HFF-Myc (cell line): ENCODE measurements at regions not wholly inside any gene's neighbourhood (a gene's known extent, or its start where the extent isn't known, plus 50 kb on each side); places are given as distances from the start of the nearest gene placed in this dataset.
"Not testable (repeated sequence)": the region's sequence is repeated elsewhere in the genome, so short reads cannot be mapped to it uniquely, and the experiment has no call there.

Experiments used
- DNase-seq: peaks from one replicate; pipeline ENCODE4 v3.0.0-alpha.2; 2011; ENCODE audit warnings: low read depth; ENCODE audit errors: extremely low read depth
- H3K4me3 ChIP-seq: replicated peaks from 2 replicates; pipeline ENCODE4 v1.5.1; 2011; ENCODE audit warnings: low read depth, mild to moderate bottlenecking, control low read depth, low read length
- TF ChIP-seq, protein P1 (sequence below): IDR thresholded peaks from 2 replicates; pipeline ENCODE4 v1.5.1; 2012; ENCODE audit warnings: mild to moderate bottlenecking, low read depth, low read length, control low read depth; ENCODE audit errors: missing control alignments

DNA sequence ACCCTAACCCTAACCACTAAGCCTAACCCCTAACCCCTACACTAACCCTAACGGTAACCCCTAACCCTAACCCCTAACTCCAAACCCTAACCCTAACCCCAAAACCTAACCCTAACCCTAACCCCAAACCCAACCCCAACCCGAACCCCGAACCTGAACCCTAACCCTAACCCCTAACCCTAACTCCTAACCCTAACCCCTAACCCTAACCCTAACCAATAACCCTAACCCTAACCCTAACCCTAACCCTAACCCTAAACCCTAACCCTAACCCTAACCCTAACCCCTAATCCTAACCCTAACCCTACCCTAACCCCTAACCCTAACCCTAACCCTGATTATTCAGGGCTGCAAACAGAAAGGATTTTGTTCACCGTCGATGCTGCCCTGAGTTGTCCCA lies 144.6 kb upstream of the DUSP22 start:
- not testable (repeated sequence) for H3K4me3 ChIP-seq, DNase-seq

DNA sequence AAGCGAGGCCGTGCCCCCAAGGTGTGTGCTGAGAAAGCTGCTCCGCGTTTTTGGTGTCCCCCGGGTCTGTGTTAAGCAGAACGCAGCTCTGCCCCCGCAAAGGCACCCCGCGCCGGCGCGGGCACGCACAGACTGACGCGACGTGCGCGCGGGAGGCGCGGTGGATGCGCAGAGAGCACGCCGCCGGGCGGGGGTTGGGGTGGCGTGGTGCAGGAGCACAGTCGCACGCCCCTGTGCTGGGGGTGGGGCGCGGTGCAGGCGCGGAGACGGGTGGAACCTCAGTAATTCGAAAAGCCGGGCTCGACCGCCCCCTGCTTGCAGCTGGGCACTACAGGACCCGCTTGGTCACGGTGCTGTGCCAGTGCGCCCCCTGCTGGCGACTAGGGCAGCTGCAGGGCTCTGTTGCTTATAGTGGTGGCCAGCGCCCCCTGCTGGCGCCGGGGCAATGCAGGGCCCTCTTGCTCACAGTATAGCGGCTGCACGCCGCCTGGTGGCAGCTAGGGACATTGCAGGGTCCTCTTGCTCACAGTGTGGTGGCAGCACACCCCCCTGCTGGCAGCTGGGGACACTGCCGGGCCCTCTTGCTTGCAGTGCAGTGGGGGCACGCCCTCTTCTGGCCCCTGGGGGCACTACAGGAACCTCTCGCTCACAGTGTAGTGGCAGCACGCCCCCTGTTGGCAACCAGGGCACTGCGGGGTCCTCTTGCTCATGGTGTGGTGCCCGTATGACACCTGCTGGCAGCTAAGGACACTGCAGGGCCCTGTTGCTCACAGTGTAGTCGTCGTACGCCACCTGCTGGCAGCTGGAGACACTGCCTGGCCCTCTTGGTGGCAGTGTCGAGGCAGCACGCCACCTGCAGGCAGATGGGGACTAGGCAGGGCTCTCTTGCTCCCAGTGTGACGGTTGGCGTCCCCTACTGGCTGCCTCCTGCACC lies 144.0 kb upstream of the DUSP22 start:
- TF ChIP-seq, protein P1, sequence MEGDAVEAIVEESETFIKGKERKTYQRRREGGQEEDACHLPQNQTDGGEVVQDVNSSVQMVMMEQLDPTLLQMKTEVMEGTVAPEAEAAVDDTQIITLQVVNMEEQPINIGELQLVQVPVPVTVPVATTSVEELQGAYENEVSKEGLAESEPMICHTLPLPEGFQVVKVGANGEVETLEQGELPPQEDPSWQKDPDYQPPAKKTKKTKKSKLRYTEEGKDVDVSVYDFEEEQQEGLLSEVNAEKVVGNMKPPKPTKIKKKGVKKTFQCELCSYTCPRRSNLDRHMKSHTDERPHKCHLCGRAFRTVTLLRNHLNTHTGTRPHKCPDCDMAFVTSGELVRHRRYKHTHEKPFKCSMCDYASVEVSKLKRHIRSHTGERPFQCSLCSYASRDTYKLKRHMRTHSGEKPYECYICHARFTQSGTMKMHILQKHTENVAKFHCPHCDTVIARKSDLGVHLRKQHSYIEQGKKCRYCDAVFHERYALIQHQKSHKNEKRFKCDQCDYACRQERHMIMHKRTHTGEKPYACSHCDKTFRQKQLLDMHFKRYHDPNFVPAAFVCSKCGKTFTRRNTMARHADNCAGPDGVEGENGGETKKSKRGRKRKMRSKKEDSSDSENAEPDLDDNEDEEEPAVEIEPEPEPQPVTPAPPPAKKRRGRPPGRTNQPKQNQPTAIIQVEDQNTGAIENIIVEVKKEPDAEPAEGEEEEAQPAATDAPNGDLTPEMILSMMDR: peak; percentile 57
- not testable (repeated sequence) for H3K4me3 ChIP-seq, DNase-seq

DNA sequence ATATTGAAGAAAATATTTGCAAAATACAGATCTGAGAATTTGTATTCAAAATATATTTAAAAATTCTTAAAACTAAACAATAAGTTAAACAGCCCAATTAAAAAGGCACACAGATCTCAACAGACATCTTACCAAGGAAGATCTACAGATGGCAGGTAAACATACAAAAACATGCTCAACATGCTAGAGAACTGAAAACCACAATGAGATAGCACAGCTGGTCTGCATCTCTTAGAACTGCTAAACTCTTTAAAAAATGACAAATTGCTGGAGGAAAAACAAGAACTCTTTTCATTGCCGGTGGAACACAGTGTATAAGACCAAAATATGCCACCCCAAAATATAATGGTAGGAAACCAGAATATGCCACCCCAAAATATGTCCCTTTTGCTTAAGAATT lies 142.1 kb upstream of the DUSP22 start:
- H3K4me3 ChIP-seq, DNase-seq: not testable (repeated sequence)

DNA sequence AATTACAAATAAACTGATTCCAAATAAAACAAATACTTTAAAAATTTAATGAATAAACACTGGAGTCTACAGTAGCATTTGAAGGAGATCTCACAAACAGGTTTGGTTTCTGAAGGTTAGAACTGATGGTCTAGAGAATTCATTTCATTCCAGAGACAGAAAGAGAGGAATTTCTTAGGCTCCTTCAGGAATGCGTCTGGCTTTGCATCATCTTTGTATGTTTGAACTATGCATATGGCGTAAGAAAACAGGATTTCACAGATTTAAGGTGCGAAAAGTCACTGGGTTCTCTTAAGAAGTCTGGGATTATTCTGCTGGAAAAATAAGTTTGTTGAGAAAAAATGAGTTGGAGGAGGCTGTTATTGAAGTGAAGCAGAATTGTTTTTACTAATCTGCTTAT lies 139.9 kb upstream of the DUSP22 start:
- DNase-seq, H3K4me3 ChIP-seq: not testable (repeated sequence)

DNA sequence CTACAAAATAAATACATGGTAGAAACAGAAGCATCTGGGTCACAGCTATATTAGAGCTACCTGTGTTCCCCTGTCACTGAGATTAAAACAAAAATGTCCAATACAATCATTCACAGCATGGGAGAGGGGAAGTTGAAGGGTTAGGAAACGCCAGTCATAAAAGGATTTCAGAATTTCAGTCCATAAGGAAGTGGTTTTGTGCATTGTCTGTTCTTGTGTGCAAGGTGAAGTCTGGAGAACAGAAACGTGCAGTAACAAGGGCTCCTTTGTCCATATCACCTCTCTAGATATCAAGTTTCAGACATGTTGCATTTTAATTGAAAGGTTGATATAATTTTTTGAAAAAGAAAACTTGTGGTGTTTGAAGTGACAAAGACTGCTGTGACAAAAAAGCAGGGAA lies 139.3 kb upstream of the DUSP22 start:
- not testable (repeated sequence) for DNase-seq, H3K4me3 ChIP-seq

DNA sequence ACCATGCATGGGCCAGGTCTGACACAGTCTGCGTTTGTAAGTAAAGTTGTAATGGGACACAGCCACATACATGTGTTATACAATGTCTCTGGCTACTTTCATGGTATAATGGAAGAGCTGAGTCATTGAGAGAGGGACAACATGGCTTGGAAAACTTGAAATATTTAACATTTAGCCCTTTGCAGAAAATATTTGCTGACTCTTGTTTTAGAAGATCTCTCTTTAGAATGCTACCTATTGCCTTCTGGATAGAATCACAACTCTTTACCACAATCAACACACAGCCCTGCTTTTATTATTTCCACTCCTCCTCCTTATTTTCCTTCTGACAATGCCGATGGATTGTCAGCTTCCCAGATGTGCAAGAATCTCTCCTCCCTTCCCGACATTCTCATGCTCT lies 138.4 kb upstream of the DUSP22 start:
- H3K4me3 ChIP-seq, DNase-seq: not testable (repeated sequence)

DNA sequence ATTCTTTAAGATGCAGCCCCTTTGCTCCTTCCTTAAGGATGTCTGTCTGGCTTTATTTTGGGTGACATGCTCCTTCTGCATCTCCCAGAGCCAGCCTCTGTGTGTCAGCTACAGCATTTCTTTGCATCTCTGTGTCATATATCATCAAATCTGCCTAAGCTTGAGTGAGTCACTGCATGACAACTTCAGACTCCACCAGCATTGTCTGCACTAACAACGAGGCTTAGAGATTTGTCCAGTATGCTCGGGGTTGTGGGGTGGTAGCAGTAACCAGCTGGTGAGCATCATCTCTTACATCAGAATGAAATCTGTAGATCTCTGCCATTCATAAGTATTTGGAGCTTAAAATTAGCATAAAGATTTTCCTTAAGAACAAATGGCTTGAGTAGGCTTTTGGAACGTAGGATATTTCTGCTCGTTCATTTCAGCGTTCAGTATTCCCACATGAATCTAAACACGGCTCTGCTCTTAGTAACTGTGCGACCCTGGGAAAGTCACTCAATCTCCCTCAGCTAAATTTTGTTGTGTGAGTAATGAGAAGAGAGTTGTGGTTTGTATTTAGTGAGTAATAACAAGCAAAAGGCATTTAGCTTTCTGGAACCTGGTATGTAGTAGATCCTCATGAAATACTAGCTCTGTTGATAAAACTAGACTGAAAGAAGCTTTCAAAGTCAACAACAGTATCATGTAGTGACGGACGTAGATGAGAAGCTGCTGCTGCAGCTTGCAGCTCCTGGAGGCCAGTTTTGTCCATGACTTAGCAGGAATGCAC lies 137.8 kb upstream of the DUSP22 start:
- not testable (repeated sequence) for DNase-seq, H3K4me3 ChIP-seq

DNA sequence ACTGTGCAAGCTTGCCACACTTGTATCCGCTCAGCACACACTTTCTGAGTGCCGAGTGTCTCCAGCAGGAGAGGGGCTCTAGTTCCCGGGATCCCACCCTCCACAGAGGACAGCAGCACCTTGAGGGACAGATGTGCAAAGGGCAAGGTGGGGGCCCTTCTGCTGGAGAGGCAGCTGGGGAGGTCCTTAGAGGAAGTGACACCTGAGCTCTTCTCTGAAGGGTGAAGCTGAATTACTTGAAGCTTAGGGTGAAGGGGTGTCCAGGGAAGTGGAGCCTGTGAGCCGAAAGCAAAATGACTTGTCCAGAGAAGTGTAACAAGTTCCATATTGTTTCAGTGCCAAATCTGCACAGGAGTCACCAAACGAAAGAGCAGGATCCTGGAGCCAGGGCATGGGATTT lies 136.3 kb upstream of the DUSP22 start:
- H3K4me3 ChIP-seq: no peak overlapping the region
- TF ChIP-seq, protein P1: no peak
- DNase-seq: no peak

DNA sequence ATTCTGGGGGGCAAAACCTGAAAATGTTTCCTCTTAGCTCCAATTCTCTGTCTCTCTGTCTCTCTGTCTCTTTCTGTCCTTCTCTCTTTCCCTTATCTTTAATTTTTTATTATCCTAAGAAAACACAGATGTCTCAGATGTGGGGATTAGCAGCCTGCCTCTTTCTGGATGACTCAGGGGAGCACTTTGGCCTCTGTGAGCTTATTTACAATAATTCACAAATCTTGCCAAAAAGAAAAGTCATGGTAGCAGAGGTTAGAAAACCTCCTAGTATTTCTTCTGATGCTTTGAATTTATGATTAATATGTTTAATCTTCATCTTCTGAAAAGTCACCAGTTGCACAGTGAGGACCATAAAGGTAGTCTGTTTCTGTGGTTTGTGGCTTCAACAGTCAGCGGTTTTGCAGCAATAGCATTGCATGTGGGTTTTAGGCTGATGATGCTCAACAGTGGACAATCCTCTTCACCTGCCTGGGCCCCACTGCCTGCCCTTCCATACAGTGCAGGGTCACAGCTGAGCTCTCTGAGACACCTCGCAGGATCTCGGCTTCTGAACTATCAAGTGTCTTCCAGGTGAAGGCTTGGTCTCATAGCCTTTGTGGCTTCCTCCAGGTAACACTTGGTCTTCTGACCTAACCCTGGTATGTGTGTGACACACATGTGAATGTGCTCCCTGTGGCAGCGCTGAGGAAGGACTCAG lies 135.7 kb upstream of the DUSP22 start:
- not testable (repeated sequence) for H3K4me3 ChIP-seq, DNase-seq

DNA sequence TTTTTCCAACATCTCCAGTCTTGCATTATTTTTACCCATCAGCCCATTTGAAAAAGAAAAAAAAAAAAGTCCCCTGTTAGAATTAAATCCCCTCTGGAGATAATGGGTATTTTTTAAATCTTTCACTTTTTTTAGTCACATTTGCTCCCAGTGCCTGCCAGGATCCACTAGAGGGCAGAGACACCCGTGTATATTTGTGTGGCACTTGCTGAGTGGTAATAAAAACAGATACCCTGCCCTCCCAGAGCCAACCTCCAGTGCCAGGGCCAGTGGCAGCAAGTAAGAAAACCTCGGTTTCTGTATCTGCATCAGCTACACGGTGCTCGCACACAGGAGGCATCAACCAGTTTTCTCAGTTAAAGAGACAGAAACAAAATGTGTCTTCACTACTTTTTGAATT lies 135.1 kb upstream of the DUSP22 start:
- not testable (repeated sequence) for H3K4me3 ChIP-seq, DNase-seq
- TF ChIP-seq, protein P1: peak; percentile 32

DNA sequence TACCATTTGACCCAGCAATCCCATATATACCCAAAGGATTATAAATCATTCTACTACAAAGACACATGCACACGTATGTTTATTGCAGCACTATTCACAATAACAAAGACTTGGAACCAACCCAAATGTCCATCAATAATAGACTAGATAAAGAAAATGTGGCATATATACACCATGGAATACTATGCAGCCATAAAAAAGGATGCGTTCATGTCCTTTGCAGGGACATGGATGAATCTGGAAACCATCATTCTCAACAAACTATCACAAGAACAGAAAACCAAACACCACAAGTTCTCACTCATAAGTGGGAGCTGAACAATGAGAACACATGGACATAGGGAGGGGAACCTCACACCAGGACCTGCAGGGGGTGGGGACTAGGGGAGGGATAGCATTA lies 130.6 kb upstream of the DUSP22 start:
- not testable (repeated sequence) for H3K4me3 ChIP-seq, DNase-seq
